ENCODE measurements at regions not wholly inside any gene's neighbourhood (a gene's known extent, or its start where the extent isn't known, plus 50 kb on each side); places are given as distances from the start of the nearest gene placed in this dataset.

DNA sequence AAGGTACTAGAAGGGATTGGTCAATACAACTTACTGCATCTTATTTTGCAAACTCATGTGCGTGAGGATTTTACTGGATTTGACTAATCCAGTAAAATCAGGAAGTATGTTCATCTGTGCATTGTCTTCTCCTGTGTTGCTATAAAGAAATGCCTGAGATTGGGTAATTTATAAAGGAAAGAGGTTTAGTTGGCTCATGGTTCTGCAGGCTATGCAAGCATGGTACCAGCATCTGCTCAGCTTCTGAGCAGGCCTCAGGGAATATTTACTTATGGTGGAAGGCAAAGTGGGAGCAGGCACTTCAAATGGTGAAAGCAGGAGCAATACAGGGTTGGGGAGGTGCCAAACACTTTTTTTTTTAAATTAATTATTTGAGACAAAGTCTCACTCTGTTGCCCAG is 2199.5 kb upstream of the WWC1 start:
- TF ChIP-seq, protein P1, sequence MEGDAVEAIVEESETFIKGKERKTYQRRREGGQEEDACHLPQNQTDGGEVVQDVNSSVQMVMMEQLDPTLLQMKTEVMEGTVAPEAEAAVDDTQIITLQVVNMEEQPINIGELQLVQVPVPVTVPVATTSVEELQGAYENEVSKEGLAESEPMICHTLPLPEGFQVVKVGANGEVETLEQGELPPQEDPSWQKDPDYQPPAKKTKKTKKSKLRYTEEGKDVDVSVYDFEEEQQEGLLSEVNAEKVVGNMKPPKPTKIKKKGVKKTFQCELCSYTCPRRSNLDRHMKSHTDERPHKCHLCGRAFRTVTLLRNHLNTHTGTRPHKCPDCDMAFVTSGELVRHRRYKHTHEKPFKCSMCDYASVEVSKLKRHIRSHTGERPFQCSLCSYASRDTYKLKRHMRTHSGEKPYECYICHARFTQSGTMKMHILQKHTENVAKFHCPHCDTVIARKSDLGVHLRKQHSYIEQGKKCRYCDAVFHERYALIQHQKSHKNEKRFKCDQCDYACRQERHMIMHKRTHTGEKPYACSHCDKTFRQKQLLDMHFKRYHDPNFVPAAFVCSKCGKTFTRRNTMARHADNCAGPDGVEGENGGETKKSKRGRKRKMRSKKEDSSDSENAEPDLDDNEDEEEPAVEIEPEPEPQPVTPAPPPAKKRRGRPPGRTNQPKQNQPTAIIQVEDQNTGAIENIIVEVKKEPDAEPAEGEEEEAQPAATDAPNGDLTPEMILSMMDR (IDR thresholded peaks at IDR 0.05 in 4 of 5, conservative IDR thresholded peaks at IDR 0.05 in 1 of 5) = no peak
- no peak for TF ChIP-seq POLR2A (IDR thresholded peaks at IDR 0.05)

Measured in gastrocnemius medialis (tissue), 4 donors.